ENCODE measurements at regions not wholly inside any gene's neighbourhood (a gene's known extent, or its start where the extent isn't known, plus 50 kb on each side); places are given as distances from the start of the nearest gene placed in this dataset.

DNA sequence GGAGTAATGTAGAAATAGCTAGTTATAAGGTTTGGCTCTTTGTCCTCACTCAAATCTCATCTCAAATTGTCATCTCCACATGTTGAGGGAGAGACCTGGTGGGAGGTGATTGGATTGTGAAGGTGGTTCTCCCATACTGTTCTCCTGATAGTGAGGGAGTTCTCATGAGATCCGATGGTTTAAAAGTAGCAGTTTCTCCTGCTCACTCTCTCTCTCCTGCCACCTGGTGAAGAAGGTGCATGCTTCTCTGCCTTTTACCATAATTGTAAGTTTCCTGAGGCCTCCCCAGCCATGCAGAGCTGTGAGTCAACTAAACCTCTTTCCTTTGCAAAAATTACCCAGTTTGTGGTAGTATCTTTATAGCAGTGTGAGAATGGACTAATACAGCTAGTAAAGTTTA is 849.4 kb downstream of the DACH1 start:
- H3K36me3 ChIP-seq = no peaks in the 10 kb centered on the region
- no peak overlapping the region for H3K27ac ChIP-seq
- no peak for TF ChIP-seq EP300 (IDR thresholded peaks at IDR 0.05)
- TF ChIP-seq, protein P1, sequence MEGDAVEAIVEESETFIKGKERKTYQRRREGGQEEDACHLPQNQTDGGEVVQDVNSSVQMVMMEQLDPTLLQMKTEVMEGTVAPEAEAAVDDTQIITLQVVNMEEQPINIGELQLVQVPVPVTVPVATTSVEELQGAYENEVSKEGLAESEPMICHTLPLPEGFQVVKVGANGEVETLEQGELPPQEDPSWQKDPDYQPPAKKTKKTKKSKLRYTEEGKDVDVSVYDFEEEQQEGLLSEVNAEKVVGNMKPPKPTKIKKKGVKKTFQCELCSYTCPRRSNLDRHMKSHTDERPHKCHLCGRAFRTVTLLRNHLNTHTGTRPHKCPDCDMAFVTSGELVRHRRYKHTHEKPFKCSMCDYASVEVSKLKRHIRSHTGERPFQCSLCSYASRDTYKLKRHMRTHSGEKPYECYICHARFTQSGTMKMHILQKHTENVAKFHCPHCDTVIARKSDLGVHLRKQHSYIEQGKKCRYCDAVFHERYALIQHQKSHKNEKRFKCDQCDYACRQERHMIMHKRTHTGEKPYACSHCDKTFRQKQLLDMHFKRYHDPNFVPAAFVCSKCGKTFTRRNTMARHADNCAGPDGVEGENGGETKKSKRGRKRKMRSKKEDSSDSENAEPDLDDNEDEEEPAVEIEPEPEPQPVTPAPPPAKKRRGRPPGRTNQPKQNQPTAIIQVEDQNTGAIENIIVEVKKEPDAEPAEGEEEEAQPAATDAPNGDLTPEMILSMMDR (IDR thresholded peaks at IDR 0.05) = no peak
- TF ChIP-seq POLR2A (IDR thresholded peaks at IDR 0.05) = no peak
- H3K9me3 ChIP-seq = no peaks in the 10 kb centered on the region
- H3K4me3 ChIP-seq = no peak overlapping the region
- no peaks in the 10 kb centered on the region for H3K27me3 ChIP-seq
- 52 to 64% methylated on average over 1 of the region's 1 CpG for WGBS, 2 donors
- H3K4me1 ChIP-seq = no peaks in the 10 kb centered on the region
- no peak for DNase-seq (ENCODE audit: low spot score in 2 of 2)

DNA sequence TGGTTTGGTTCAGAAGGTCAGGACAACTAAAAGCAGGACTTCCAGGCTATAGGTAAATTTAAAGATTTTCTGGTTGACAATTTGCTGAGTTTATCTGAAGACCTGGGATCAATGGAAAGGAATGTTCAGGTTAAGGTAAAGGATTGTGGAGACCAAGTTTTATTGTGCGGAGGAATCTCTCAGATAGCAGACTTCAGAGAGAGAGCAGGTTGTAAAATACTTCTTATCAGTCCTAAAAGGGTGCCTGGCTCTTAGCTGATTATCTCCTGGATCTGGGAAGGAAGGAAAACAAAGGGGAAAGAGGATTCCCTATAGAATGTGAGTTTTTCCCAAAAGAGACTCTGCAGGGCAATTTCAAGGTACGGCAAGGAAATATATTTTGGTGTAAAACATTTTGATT is 851.5 kb downstream of the DACH1 start:
- TF ChIP-seq POLR2A (IDR thresholded peaks at IDR 0.05) (no peak), EP300 (IDR thresholded peaks at IDR 0.05) (no peak)
- TF ChIP-seq, protein P1 (IDR thresholded peaks at IDR 0.05) = no peak
- H3K36me3 ChIP-seq = no peaks in the 10 kb centered on the region
- H3K4me3 ChIP-seq = no peak overlapping the region
- no peaks in the 10 kb centered on the region for H3K9me3 ChIP-seq
- no peak for DNase-seq (ENCODE audit: low spot score in 2 of 2)
- H3K27me3 ChIP-seq = no peaks in the 10 kb centered on the region
- no peak overlapping the region for H3K27ac ChIP-seq
- WGBS, 2 donors = 65 to 74% methylated on average over 2 of the region's 2 CpGs
- H3K4me1 ChIP-seq = no peaks in the 10 kb centered on the region

DNA sequence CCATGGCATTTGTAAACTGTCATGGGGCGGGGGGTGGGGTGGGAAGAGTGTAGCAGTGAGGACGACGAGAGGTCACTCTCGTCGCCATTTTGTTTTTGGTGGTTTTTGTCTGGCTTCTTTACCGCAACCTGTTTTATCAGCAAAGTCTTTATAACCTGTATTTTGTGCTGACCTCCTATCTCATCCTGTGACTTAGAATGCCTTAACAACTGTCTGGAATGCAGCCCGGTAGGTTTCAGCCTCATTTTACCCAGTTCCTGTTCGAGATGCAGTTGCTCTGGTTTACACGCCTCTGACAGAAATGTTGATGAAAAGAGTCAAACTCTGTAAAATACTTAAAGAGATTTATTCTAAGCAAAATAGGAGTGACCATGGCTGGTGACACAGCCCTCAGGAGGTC is 852.0 kb downstream of the DACH1 start:
- no peaks in the 10 kb centered on the region for H3K4me1 ChIP-seq
- H3K27ac ChIP-seq = no peak overlapping the region
- WGBS, 2 donors = 72 to 82% methylated on average over 9 of the region's 9 CpGs
- no peak for TF ChIP-seq POLR2A (IDR thresholded peaks at IDR 0.05)
- TF ChIP-seq EP300 (IDR thresholded peaks at IDR 0.05) = no peak
- TF ChIP-seq, protein P1 (IDR thresholded peaks at IDR 0.05) = no peak
- no peaks in the 10 kb centered on the region for H3K36me3 ChIP-seq
- H3K4me3 ChIP-seq = no peak overlapping the region
- DNase-seq (ENCODE audit: low spot score in 2 of 2) = no peak
- no peaks in the 10 kb centered on the region for H3K9me3 ChIP-seq
- no peaks in the 10 kb centered on the region for H3K27me3 ChIP-seq

DNA sequence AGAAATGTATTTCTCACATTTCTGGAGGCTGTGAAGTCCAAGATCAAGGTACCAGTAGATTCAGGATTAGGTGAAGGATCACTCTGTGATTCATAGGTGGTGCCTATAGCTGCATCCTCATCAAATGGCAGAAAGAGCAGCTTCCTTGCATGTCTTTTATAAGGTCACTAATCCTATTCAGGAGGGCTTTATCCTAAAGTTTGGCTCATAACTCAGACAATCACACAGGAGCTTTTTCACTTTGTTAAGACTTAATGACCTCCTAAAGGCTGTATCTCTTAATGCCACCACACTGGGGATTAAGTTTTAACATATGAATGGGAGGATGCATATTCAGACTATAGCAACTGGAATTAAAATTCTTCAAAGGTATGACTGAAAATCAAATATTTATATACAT is 861.1 kb downstream of the DACH1 start:
- Histone ChIP-seq H3K27ac (no peak overlapping the region), H3K4me1 (no peaks in the 10 kb centered on the region), H3K4me3 (no peak overlapping the region), H3K9me3 (no peaks in the 10 kb centered on the region), H3K36me3 (no peaks in the 10 kb centered on the region), H3K27me3 (no peaks in the 10 kb centered on the region)
- TF ChIP-seq, protein P1 (IDR thresholded peaks at IDR 0.05) = no peak
- no peak for TF ChIP-seq EP300 (IDR thresholded peaks at IDR 0.05)
- no peak for TF ChIP-seq POLR2A (IDR thresholded peaks at IDR 0.05)
- DNase-seq (ENCODE audit: low spot score in 2 of 2) = no peak

DNA sequence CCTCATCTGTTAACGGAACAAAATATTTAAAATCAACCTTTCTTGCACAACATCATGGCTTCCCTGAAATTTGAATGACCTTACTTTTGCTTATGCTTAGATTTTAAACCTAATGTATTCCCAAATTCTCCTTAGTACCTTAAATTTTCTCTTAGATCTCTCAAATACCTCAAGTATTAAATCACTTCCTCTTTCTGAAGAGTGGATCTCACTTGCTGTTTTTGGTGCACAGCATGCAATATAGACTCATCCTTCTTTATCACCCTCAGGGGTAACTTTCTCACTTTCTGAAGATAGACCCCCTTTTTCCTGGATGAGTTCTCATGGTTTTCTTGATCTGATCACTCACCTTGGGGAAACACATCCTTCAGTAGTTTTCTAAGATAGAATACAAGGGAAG is 871.7 kb downstream of the DACH1 start:
- no peak for DNase-seq (ENCODE audit: low spot score in 2 of 2)
- WGBS, 2 donors = 84 to 89% methylated on average over 1 of the region's 1 CpG
- no peak for TF ChIP-seq EP300 (IDR thresholded peaks at IDR 0.05)
- Histone ChIP-seq H3K36me3 (no peaks in the 10 kb centered on the region), H3K9me3 (no peaks in the 10 kb centered on the region), H3K27ac (no peak overlapping the region), H3K4me3 (no peak overlapping the region), H3K4me1 (no peaks in the 10 kb centered on the region), H3K27me3 (no peaks in the 10 kb centered on the region)

DNA sequence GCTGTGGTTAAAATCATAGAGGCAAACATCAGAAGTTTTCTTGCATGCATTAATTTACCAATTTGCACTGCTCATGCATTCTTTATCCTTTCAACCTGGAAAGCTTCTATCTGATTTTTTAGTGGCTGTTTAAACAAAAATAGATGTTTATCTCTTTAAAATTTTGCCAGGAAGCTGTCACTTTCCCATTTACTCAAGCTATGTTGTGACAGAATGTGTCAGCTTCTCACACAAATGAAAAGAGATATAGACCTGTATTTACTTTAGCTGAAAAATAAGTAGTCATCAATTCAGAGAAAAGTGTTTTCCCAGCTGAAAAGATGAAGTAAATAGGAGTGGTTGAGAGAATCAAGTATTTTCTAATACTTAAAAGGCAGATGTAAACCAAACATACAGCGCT is 872.8 kb downstream of the DACH1 start:
- no peaks in the 10 kb centered on the region for H3K4me1 ChIP-seq
- H3K9me3 ChIP-seq = no peaks in the 10 kb centered on the region
- WGBS, 2 donors = 42 to 92% methylated on average over 1 of the region's 1 CpG
- no peak for DNase-seq (ENCODE audit: low spot score in 2 of 2)
- no peaks in the 10 kb centered on the region for H3K36me3 ChIP-seq
- no peak overlapping the region for H3K27ac ChIP-seq
- no peak overlapping the region for H3K4me3 ChIP-seq
- no peak for TF ChIP-seq POLR2A (IDR thresholded peaks at IDR 0.05)
- TF ChIP-seq, protein P1 (IDR thresholded peaks at IDR 0.05) = no peak
- no peak for TF ChIP-seq EP300 (IDR thresholded peaks at IDR 0.05)
- no peaks in the 10 kb centered on the region for H3K27me3 ChIP-seq

Data from tibial nerve (tissue), 4 donors.